DND-41 (cell line): ENCODE measurements at regions not wholly inside any gene's neighbourhood (a gene's known extent, or its start where the extent isn't known, plus 50 kb on each side); places are given as distances from the start of the nearest gene placed in this dataset.

ENCODE experiments used
- ATAC-seq: fragments of 200-7000 bp; cut with Tn5 transposase; 3 replicates; pipeline ENCODE4 v1.9.1; 2021; ENCODE audit warnings: low read depth; ENCODE audit not compliant: insufficient read depth
- DNase-seq: peaks from one replicate; pipeline ENCODE4 v3.0.0-alpha.2; 2020
- H2AFZ ChIP-seq: 2 replicates; pipeline ENCODE4 v1.6.0; 2012; ENCODE audit warnings: low read depth, low read length
- H3K27ac ChIP-seq: 2 replicates; pipeline ENCODE4 v1.5.1; 2012; ENCODE audit warnings: low read length, inconsistent platforms
- H3K27me3 ChIP-seq: fragments of 200-600 bp; sonication (generic); 2 replicates; pipeline ENCODE4 v1.6.0; 2012; ENCODE audit warnings: low read length, mild to moderate bottlenecking, inconsistent platforms; ENCODE audit not compliant: insufficient read depth, poor library complexity
- H3K36me3 ChIP-seq: 2 replicates; pipeline ENCODE4 v1.5.1; 2012; ENCODE audit warnings: low read length, inconsistent platforms; ENCODE audit not compliant: insufficient read depth
- H3K4me1 ChIP-seq: 2 replicates; pipeline ENCODE4 v1.5.1; 2012; ENCODE audit warnings: mild to moderate bottlenecking, low read length; ENCODE audit not compliant: insufficient read depth
- H3K4me2 ChIP-seq: 2 replicates; pipeline ENCODE4 v1.6.0; 2012; ENCODE audit warnings: mild to moderate bottlenecking, moderate library complexity, low read length, inconsistent platforms; ENCODE audit not compliant: insufficient read depth
- H3K4me3 ChIP-seq, 2 experiments: fragments of 200-600 bp in 1 of 2; shearing (Covaris generic) in 1 of 2; 2 replicates each; pipeline ENCODE4 v1.5.1; 2012 to 2016; ENCODE audit warnings: inconsistent platforms in 2 of 2, low read length in 2 of 2, mild to moderate bottlenecking in 2 of 2, low read depth in 1 of 2, moderate library complexity in 1 of 2
- H3K79me2 ChIP-seq: 2 replicates; pipeline ENCODE4 v1.6.0; 2012; ENCODE audit warnings: low read length, inconsistent platforms; ENCODE audit not compliant: insufficient read depth
- H3K9ac ChIP-seq: 2 replicates; pipeline ENCODE4 v1.6.0; 2012; ENCODE audit warnings: low read depth, mild to moderate bottlenecking, inconsistent platforms, low read length, moderate library complexity
- H3K9me3 ChIP-seq: 2 replicates; pipeline ENCODE4 v1.5.1; 2012; ENCODE audit warnings: low read length, moderate library complexity, mild to moderate bottlenecking, inconsistent platforms; ENCODE audit not compliant: insufficient read depth, severe bottlenecking
- H4K20me1 ChIP-seq: 2 replicates; pipeline ENCODE4 v1.6.0; 2012; ENCODE audit warnings: low read length; ENCODE audit not compliant: insufficient read depth
- CTCF ChIP-seq: IDR thresholded peaks from 2 replicates; pipeline ENCODE4 v1.5.1; 2012; ENCODE audit warnings: borderline replicate concordance, low read length, moderate library complexity, mild to moderate bottlenecking; ENCODE audit not compliant: poor library complexity, severe bottlenecking; ENCODE audit errors: extremely low read depth
- EZH2 ChIP-seq: IDR thresholded peaks from 3 replicates; pipeline ENCODE4 v1.6.1; 2012; ENCODE audit warnings: borderline replicate concordance, low read depth, mild to moderate bottlenecking, moderate library complexity, low read length, inconsistent platforms; ENCODE audit not compliant: severe bottlenecking

GRCh38 chr4:144820011-144820727, 174.2 kb downstream of the HHIP start:
- Histone ChIP-seq H3K4me3 (no peak overlapping the region), H3K4me1 (no peaks in the 10 kb centered on the region), H3K27me3 (no peaks in the 10 kb centered on the region), H2AFZ (no peak overlapping the region), H3K36me3 (no peaks in the 10 kb centered on the region), H3K79me2 (no peaks in the 10 kb centered on the region), H3K27ac (no peak overlapping the region), H4K20me1 (no peaks in the 10 kb centered on the region), H3K9ac (no peak overlapping the region), H3K9me3 (no peaks in the 10 kb centered on the region), H3K4me2 (no peak overlapping the region)
- ATAC-seq (no peak), DNase-seq (no peak)
- no peak for TF ChIP-seq CTCF
- TF ChIP-seq EZH2: no peak

- Histone ChIP-seq H3K4me2 (no peak overlapping the region), H2AFZ (no peak overlapping the region), H3K36me3 (no peaks in the 10 kb centered on the region), H3K79me2 (no peaks in the 10 kb centered on the region), H3K27ac (no peak overlapping the region), H3K9me3 (no peaks in the 10 kb centered on the region), H3K27me3 (no peaks in the 10 kb centered on the region), H3K4me3 (no peak overlapping the region), H4K20me1 (no peaks in the 10 kb centered on the region), H3K4me1 (no peaks in the 10 kb centered on the region), H3K9ac (no peak overlapping the region)
- TF ChIP-seq EZH2 (no peak), CTCF (no peak)
- no peak for ATAC-seq
- DNase-seq: no peak
These were observed 174.8 kb downstream of the HHIP start for GRCh38 chr4:144820728-144821085.

GRCh38 chr4:144831971-144832370, 186.0 kb downstream of the HHIP start:
- Histone ChIP-seq H3K4me2 (no peak overlapping the region), H3K27me3 (no peaks in the 10 kb centered on the region), H3K9ac (no peak overlapping the region), H3K9me3 (no peaks in the 10 kb centered on the region), H2AFZ (peak overlapping the region; percentile 17; the same call in 1 of the 2 replicates), H3K4me3 (no peak overlapping the region), H4K20me1 (no peaks in the 10 kb centered on the region), H3K36me3 (no peaks in the 10 kb centered on the region), H3K27ac (no peak overlapping the region), H3K4me1 (peaks cover 7% of the 10 kb centered on the region; the same call in 1 of the 2 replicates), H3K79me2 (no peaks in the 10 kb centered on the region)
- TF ChIP-seq EZH2 (no peak), CTCF (no peak)
- DNase-seq (no peak), ATAC-seq (no peak)
